Vagina (tissue), 2 donors: ENCODE measurements at regions not wholly inside any gene's neighbourhood (a gene's known extent, or its start where the extent isn't known, plus 50 kb on each side); places are given as distances from the start of the nearest gene placed in this dataset.

Experiments
- DNase-seq, 2 donors: peaks; one replicate each; pipeline ENCODE4 v3.0.0-alpha.2; 2017; ENCODE audit errors: extremely low spot score in 2 of 2
- H3K27ac ChIP-seq: fragments of 200-600 bp; sonication (generic); one replicate; pipeline ENCODE4 v1.5.1; 2019
- H3K27me3 ChIP-seq: fragments of 200-600 bp; sonication (generic); one replicate; pipeline ENCODE4 v1.5.1; 2019
- H3K36me3 ChIP-seq, 2 donors: fragments of 200-600 bp; sonication (generic); one replicate each; pipeline ENCODE4 v1.5.1; 2017 to 2019
- H3K4me1 ChIP-seq: fragments of 200-600 bp; sonication (generic); one replicate; pipeline ENCODE4 v1.5.1; 2019
- H3K4me3 ChIP-seq, 2 donors: fragments of 200-600 bp; sonication (generic); 1 replicate in 1 of 2; 2 replicates in 1 of 2; pipeline ENCODE4 v1.5.1; 2016 to 2019
- H3K9me3 ChIP-seq: fragments of 200-600 bp; sonication (generic); one replicate; pipeline ENCODE4 v1.5.1; 2019
- CTCF ChIP-seq, 3 experiments: fragments of 450-650 bp in 2 of 3; fragments of 200-600 bp in 1 of 3; sonication (generic) in 1 of 3; IDR thresholded peaks; one replicate each; pipeline ENCODE4 v1.5.1; 2017 to 2019; ENCODE audit warnings: antibody characterized with exemption in 3 of 3, mild to moderate bottlenecking in 2 of 3, moderate library complexity in 2 of 3
- POLR2A ChIP-seq, 2 donors: fragments of 450-650 bp; IDR thresholded peaks; one replicate each; pipeline ENCODE4 v1.6.1; 2017; ENCODE audit warnings: antibody characterized with exemption in 2 of 2, mild to moderate bottlenecking in 2 of 2, moderate library complexity in 2 of 2
- POLR2AphosphoS5 ChIP-seq, 2 donors: sonication (generic); formaldehyde crosslinking; IDR thresholded peaks; one replicate each; pipeline ENCODE4 v1.9.0; 2017; ENCODE audit warnings: antibody characterized with exemption in 2 of 2, mild to moderate bottlenecking in 2 of 2, low read depth in 1 of 2; ENCODE audit not compliant: insufficient read depth in 1 of 2
- intact Hi-C: fragments of 100-400 bp; cut with DNase I; formaldehyde crosslinking; loops from one replicate; pipeline ENCODE4 v1.15.1; 2023

GRCh38 chr2:18213986-18214385 is 335.5 kb downstream of the KCNS3 start:
- no peak overlapping the region for H3K27ac ChIP-seq
- H3K27me3 ChIP-seq: no peaks in the 10 kb centered on the region
- intact Hi-C loops: no loop called here
- TF ChIP-seq POLR2A (IDR thresholded peaks at IDR 0.05) (no peak), POLR2AphosphoS5 (IDR thresholded peaks at IDR 0.05; ENCODE audit: insufficient read depth in 1 of 2, low read depth in 1 of 2) (no peak)
- H3K9me3 ChIP-seq: no peaks in the 10 kb centered on the region
- H3K4me3 ChIP-seq: no peak overlapping the region
- DNase-seq: no peak
- no peaks in the 10 kb centered on the region for H3K36me3 ChIP-seq
- no peaks in the 10 kb centered on the region for H3K4me1 ChIP-seq

DNA sequence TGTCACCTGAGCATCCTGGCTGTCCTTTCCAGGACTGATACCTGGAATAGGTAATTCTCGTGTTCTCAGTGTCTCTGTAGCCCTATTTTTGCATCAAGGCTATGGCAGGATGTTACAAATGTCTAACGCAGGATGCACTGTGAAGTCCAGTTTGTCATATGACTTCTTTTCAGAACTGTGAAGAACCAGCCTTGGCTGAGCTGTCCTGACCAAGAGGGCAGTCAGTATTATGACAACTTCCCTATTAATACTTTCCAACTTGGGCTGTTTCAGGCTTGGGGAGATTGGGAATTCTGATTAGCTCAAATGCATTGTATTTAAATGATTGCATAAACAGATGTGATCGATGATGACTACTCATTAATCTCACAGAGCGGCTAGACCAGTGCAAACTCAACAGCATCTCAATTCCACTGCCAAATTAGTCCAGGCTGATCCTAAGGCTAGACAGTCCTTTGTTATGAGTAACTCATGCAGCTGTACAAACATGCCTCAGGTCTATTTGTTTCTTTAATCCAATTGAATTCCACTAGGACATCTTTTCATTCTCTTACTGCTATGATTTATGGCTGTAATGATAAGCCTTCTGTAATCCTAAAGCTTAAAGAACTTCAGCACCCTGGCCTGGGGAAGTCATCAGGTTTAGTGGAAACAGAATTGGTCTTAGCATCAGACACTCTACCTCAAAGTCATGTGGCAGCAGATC is 331.6 kb downstream of the KCNS3 start:
- DNase-seq: no peak
- TF ChIP-seq POLR2A (IDR thresholded peaks at IDR 0.05) (no peak), CTCF (IDR thresholded peaks at IDR 0.05) (no peak), POLR2AphosphoS5 (IDR thresholded peaks at IDR 0.05; ENCODE audit: insufficient read depth in 1 of 2, low read depth in 1 of 2) (no peak)
- Histone ChIP-seq H3K36me3 (no peaks in the 10 kb centered on the region), H3K27ac (no peak overlapping the region), H3K27me3 (no peaks in the 10 kb centered on the region), H3K4me1 (no peaks in the 10 kb centered on the region), H3K9me3 (no peaks in the 10 kb centered on the region), H3K4me3 (no peak overlapping the region)
- intact Hi-C loops: no loop called here

DNA sequence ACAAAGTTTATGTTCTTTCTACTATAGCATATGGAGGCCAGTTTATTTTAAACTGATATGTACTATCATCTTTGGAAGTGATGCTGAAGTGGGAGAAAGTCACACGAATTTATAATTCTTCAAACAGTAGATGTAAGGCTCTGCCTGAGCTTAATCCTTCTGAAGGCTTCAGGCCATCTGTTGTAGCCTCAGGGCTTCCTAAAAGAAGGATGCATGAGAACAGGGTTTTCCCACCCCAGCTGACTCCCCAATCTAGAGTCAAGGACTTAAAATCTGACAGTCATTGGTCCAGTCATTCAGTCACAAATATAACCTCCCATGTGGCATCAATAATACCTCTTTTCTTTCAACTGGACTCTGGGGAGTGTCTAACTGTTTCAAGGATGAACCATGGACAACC is 330.5 kb downstream of the KCNS3 start:
- TF ChIP-seq POLR2A (IDR thresholded peaks at IDR 0.05): no peak
- TF ChIP-seq CTCF (IDR thresholded peaks at IDR 0.05): no peak
- no peak for TF ChIP-seq POLR2AphosphoS5 (IDR thresholded peaks at IDR 0.05; ENCODE audit: insufficient read depth in 1 of 2, low read depth in 1 of 2)
- Histone ChIP-seq H3K4me1 (no peaks in the 10 kb centered on the region), H3K27me3 (no peaks in the 10 kb centered on the region), H3K36me3 (no peaks in the 10 kb centered on the region), H3K9me3 (no peaks in the 10 kb centered on the region), H3K27ac (no peak overlapping the region), H3K4me3 (no peak overlapping the region)
- intact Hi-C loops: no loop called here
- no peak for DNase-seq

GRCh38 chr2:18200771-18201170 is 322.3 kb downstream of the KCNS3 start:
- TF ChIP-seq CTCF (IDR thresholded peaks at IDR 0.05) (no peak), POLR2AphosphoS5 (IDR thresholded peaks at IDR 0.05; ENCODE audit: insufficient read depth in 1 of 2, low read depth in 1 of 2) (no peak), POLR2A (IDR thresholded peaks at IDR 0.05) (no peak)
- no peak overlapping the region for H3K27ac ChIP-seq
- no peak overlapping the region for H3K4me3 ChIP-seq
- no peak for DNase-seq
- intact Hi-C loops: no loop called here
- H3K27me3 ChIP-seq: no peaks in the 10 kb centered on the region
- H3K36me3 ChIP-seq: no peaks in the 10 kb centered on the region
- no peaks in the 10 kb centered on the region for H3K9me3 ChIP-seq
- no peaks in the 10 kb centered on the region for H3K4me1 ChIP-seq

GRCh38 chr2:18198677-18199076 is 320.2 kb downstream of the KCNS3 start:
- TF ChIP-seq POLR2A (IDR thresholded peaks at IDR 0.05) (no peak), CTCF (IDR thresholded peaks at IDR 0.05) (no peak), POLR2AphosphoS5 (IDR thresholded peaks at IDR 0.05; ENCODE audit: insufficient read depth in 1 of 2, low read depth in 1 of 2) (no peak)

More at GRCh38 chr2:18198677-18199076, 320.2 kb downstream of the KCNS3 start:
- no peak for DNase-seq
- Histone ChIP-seq H3K27ac (no peak overlapping the region), H3K4me1 (no peaks in the 10 kb centered on the region), H3K9me3 (no peaks in the 10 kb centered on the region), H3K27me3 (no peaks in the 10 kb centered on the region), H3K36me3 (no peaks in the 10 kb centered on the region), H3K4me3 (no peak overlapping the region)
- intact Hi-C loops: no loop called here
